Ishikawa (cell line): ENCODE measurements at regions not wholly inside any gene's neighbourhood (a gene's known extent, or its start where the extent isn't known, plus 50 kb on each side); places are given as distances from the start of the nearest gene placed in this dataset.

Source experiments
- CEBPB ChIP-seq: IDR thresholded peaks from 2 replicates; pipeline ENCODE4 v1.6.1; 2012
- CREB1 ChIP-seq: IDR thresholded peaks from 2 replicates; pipeline ENCODE4 v1.6.1; 2012; ENCODE audit warnings: low read depth
- EGR1 ChIP-seq: IDR thresholded peaks from 2 replicates; pipeline ENCODE4 v1.6.1; 2012
- EP300 ChIP-seq: IDR thresholded peaks from 2 replicates; pipeline ENCODE4 v1.6.1; 2012; ENCODE audit warnings: borderline replicate concordance
- FOXM1 ChIP-seq: IDR thresholded peaks from 2 replicates; pipeline ENCODE4 v1.6.1; 2012; ENCODE audit warnings: low read depth, borderline replicate concordance
- NFIC ChIP-seq: IDR thresholded peaks from 2 replicates; pipeline ENCODE4 v1.6.1; 2012
- RAD21 ChIP-seq: IDR thresholded peaks from 2 replicates; pipeline ENCODE4 v1.6.1; 2012; ENCODE audit warnings: low read depth
- TAF1 ChIP-seq: IDR thresholded peaks from 2 replicates; pipeline ENCODE4 v1.6.1; 2012; ENCODE audit warnings: low read depth, mild to moderate bottlenecking
- TEAD4 ChIP-seq: IDR thresholded peaks from 2 replicates; pipeline ENCODE4 v1.6.1; 2012
- ZBTB7A ChIP-seq: IDR thresholded peaks from 2 replicates; pipeline ENCODE4 v1.6.1; 2012; ENCODE audit warnings: low read depth
- TF ChIP-seq, protein P1 (sequence below): IDR thresholded peaks from 2 replicates; pipeline ENCODE4 v1.6.1; 2012

DNA sequence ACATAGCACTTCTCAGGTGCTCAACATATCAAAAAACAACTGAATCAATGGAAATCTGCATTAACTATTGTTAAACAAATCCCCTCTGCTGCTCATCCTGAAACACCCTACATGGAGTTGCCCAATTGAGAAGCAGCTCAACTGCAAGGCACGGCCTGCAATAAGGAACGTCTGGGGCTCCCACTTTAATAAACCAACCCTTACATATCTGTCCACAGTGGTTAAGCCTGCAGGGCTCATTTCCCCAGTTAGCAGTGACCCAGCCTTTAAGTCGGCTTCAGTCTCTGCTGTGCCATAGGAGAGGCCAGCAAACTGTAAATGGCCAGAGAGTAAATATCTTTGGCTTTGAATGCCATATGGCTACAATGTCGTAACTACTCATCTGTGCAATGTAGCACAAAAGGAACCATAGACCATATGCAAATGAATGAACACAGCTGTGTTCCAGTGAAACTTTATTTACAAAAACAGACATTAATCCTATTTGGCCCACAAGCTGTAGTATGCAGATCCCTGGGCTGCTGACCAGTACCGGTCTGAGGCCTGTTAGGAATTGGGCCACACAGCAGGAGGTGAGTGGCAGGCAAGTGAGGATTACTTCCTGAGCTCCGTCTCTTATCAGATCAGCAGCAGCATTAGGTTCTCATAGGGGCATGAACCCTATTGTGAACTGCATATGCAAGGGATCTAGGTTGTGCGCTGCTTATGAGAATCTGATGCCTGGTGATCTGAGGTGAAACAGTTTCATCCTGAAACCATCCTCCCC, 522.7 kb upstream of the CDH4 start:
- TF ChIP-seq EP300 (no peak), CREB1 (no peak), NFIC (no peak), ZBTB7A (no peak), FOXM1 (no peak), CEBPB (no peak), RAD21 (no peak), TAF1 (no peak), EGR1 (no peak), TEAD4 (no peak)
- TF ChIP-seq, protein P1, sequence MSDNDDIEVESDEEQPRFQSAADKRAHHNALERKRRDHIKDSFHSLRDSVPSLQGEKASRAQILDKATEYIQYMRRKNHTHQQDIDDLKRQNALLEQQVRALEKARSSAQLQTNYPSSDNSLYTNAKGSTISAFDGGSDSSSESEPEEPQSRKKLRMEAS: no peak
